ENCODE measurements at regions not wholly inside any gene's neighbourhood (a gene's known extent, or its start where the extent isn't known, plus 50 kb on each side); places are given as distances from the start of the nearest gene placed in this dataset.

DNA sequence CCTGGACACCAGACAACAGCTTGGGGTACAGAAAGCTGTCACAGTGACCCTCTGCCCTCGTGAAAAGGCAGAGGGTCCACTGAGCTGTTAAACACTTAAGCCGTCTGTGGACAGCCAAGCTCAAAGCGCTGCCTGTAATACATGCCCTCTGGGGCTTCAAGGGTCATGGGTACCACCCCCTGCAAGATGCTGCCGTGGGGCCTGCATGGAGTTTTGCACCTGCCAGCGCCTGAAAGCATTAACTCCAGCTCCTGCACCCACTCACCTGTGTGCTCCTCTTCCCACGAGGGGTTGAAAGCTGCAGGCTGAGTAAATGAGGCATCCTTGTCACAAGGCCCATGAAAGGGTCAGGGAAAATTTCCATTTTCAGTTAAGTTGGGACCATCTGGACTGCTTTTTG is 70.6 kb upstream of the PHLPP1 start:
- TF ChIP-seq, protein P1, sequence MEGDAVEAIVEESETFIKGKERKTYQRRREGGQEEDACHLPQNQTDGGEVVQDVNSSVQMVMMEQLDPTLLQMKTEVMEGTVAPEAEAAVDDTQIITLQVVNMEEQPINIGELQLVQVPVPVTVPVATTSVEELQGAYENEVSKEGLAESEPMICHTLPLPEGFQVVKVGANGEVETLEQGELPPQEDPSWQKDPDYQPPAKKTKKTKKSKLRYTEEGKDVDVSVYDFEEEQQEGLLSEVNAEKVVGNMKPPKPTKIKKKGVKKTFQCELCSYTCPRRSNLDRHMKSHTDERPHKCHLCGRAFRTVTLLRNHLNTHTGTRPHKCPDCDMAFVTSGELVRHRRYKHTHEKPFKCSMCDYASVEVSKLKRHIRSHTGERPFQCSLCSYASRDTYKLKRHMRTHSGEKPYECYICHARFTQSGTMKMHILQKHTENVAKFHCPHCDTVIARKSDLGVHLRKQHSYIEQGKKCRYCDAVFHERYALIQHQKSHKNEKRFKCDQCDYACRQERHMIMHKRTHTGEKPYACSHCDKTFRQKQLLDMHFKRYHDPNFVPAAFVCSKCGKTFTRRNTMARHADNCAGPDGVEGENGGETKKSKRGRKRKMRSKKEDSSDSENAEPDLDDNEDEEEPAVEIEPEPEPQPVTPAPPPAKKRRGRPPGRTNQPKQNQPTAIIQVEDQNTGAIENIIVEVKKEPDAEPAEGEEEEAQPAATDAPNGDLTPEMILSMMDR (conservative IDR thresholded peaks at IDR 0.05; ENCODE audit: low read depth in 2 of 2): no peak
- TF ChIP-seq REST (IDR thresholded peaks at IDR 0.05; ENCODE audit: unreplicated experiment) (no peak), EZH2phosphoT487 (IDR thresholded peaks at IDR 0.05; ENCODE audit: unreplicated experiment) (no peak), EZH2 (IDR thresholded peaks at IDR 0.05; ENCODE audit: low read depth, unreplicated experiment) (no peak), STAT1 (IDR thresholded peaks at IDR 0.05; ENCODE audit: unreplicated experiment) (no peak), POLR2AphosphoS5 (IDR thresholded peaks at IDR 0.05; ENCODE audit: low read depth) (no peak), CREB1 (CRISPR knock-in tag; IDR thresholded peaks at IDR 0.05; ENCODE audit: low read depth) (no peak)

Data from GM23338 (cell line).